BE2C (cell line): ENCODE measurements at regions not wholly inside any gene's neighbourhood (a gene's known extent, or its start where the extent isn't known, plus 50 kb on each side); places are given as distances from the start of the nearest gene placed in this dataset.
"Not testable (repeated sequence)": the region's sequence is repeated elsewhere in the genome, so short reads cannot be mapped to it uniquely, and the experiment has no call there.

Experiments used
- DNase-seq: peaks from one replicate; pipeline ENCODE4 v3.0.0-alpha.2; 2020
- H3K27me3 ChIP-seq: fragments of 250-450 bp; sonication (Bioruptor Pico); 2 replicates; pipeline ENCODE4 v1.5.1; 2020; ENCODE audit warnings: mild to moderate bottlenecking
- H3K36me3 ChIP-seq: fragments of 250-450 bp; sonication (Bioruptor Pico); 2 replicates; pipeline ENCODE4 v1.5.1; 2020; ENCODE audit warnings: mild to moderate bottlenecking
- H3K4me1 ChIP-seq: fragments of 250-450 bp; sonication (Bioruptor Pico); 2 replicates; pipeline ENCODE4 v1.5.1; 2020
- H3K4me3 ChIP-seq: 2 replicates; pipeline ENCODE4 v1.5.1; 2011; ENCODE audit warnings: low read depth, low read length
- H3K9me3 ChIP-seq: fragments of 250-450 bp; sonication (Bioruptor Pico); 2 replicates; pipeline ENCODE4 v1.5.1; 2020
- TF ChIP-seq, protein P1 (sequence below): IDR thresholded peaks from 2 replicates; pipeline ENCODE4 v1.5.1; 2012; ENCODE audit warnings: mild to moderate bottlenecking, low read depth, low read length

DNA sequence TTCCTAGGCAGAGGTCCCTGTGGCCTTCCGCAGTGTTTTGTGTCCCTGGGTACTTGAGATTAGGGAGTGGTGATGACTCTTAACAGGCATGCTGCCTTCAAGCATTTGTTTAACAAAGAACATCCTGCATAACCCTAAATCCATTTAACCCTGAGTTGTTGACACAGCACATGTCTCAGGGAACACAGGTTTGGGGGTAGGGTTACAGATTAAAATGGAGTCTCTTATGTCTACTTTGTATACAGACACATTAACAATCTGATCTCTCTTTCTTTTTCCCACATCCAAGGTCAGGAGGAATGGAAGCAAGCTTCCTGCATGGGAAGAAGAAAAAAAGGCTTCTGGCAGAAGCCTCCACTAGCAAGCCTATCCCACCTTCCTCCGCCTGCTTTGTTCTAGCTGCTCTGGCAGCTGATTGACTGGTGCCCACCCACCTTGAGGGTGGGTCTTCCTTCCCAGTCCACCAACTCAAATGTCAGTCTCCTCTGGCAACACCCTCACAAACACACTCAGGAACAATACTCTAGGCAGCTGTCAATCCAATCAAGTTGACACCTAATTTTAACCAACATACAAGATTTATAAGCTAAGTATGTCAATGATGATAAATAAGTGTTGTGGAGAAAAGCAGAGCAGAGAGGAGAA lies 176.5 kb upstream of the CCZ1B start:
- no peak overlapping the region for H3K4me3 ChIP-seq
- H3K9me3 ChIP-seq, result no peaks in the 10 kb centered on the region
- TF ChIP-seq, protein P1, sequence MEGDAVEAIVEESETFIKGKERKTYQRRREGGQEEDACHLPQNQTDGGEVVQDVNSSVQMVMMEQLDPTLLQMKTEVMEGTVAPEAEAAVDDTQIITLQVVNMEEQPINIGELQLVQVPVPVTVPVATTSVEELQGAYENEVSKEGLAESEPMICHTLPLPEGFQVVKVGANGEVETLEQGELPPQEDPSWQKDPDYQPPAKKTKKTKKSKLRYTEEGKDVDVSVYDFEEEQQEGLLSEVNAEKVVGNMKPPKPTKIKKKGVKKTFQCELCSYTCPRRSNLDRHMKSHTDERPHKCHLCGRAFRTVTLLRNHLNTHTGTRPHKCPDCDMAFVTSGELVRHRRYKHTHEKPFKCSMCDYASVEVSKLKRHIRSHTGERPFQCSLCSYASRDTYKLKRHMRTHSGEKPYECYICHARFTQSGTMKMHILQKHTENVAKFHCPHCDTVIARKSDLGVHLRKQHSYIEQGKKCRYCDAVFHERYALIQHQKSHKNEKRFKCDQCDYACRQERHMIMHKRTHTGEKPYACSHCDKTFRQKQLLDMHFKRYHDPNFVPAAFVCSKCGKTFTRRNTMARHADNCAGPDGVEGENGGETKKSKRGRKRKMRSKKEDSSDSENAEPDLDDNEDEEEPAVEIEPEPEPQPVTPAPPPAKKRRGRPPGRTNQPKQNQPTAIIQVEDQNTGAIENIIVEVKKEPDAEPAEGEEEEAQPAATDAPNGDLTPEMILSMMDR, result no peak
- H3K36me3 ChIP-seq, result no peaks in the 10 kb centered on the region
- no peak for DNase-seq
- no peaks in the 10 kb centered on the region; the same call in 1 of the 2 replicates for H3K27me3 ChIP-seq
- no peaks in the 10 kb centered on the region for H3K4me1 ChIP-seq

DNA sequence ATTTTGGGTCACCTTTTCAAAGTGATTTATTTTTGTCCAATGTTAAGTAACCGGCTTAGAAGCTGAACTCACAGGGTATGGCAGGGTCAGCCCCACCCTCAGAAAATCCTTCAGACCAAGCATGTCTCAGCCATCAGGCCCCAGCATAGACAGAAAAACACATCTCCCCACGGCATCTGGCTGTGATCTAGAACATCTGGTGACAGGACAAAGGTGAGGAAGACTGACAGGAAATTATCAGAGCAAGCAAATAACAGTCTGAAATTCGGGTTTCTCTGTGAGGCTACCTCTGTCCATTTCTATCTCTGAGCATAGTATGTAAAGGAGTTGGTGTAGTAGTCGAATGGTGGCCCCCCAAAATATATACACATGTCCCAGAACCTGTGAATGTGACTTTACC lies 177.0 kb upstream of the C1GALT1 start:
- H3K36me3 ChIP-seq, result no peaks in the 10 kb centered on the region
- DNase-seq, result no peak
- TF ChIP-seq, protein P1, result no peak

GRCh38 chr7:7005949-7006348 lies 176.4 kb upstream of the C1GALT1 start:
- H3K36me3 ChIP-seq, H3K9me3 ChIP-seq, H3K4me1 ChIP-seq, DNase-seq, H3K4me3 ChIP-seq, H3K27me3 ChIP-seq: not testable (repeated sequence)

More for the DNA sequence above, 177.0 kb upstream of the C1GALT1 start:
- Histone ChIP-seq H3K4me3 (no peak overlapping the region), H3K9me3 (no peaks in the 10 kb centered on the region), H3K4me1 (no peaks in the 10 kb centered on the region), H3K27me3 (no peaks in the 10 kb centered on the region; the same call in 1 of the 2 replicates)

DNA sequence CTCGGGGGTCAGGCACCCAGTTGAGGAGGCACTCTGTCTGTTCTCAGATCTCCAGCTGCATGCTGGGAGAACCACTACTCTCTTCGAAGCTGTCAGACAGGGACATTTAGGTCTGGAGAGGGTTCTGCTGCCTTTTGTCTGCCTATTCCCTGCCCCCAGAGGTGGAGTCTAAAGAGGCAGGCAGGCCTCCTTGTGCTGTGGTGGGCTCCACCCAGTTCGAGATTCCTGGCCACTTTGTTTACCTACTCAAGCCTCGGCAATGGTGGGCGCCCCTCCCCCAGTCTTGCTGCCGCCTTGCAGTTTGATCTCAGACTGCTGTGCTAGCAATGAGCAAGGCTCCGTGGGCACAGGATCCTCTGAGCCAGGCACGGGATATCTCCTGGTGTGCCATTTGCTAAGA lies 171.1 kb upstream of the C1GALT1 start:
- not testable (repeated sequence) for DNase-seq, H3K27me3 ChIP-seq, H3K36me3 ChIP-seq, H3K4me1 ChIP-seq, H3K9me3 ChIP-seq, H3K4me3 ChIP-seq

DNA sequence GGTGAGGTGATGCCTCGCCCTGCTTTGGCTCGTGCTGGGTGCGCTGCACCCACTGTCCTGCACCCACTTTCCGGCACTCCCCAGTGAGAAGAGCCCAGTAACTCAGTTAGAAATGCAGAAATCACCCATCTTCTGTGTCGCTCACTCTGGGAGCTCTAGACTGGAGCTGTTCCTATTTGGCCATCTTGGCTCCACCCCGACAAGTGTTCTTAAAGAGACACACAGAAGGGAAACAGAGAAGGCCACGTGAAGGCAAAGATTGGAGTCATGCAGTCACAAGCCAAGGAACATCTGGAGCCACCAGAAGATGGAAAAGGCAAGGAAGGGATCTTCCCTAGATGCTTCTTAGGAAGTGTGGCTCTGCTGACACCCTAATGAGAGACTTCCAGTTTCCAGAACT lies 170.6 kb upstream of the C1GALT1 start:
- not testable (repeated sequence) for H3K4me1 ChIP-seq, H3K9me3 ChIP-seq, DNase-seq, H3K36me3 ChIP-seq, H3K4me3 ChIP-seq, H3K27me3 ChIP-seq

DNA sequence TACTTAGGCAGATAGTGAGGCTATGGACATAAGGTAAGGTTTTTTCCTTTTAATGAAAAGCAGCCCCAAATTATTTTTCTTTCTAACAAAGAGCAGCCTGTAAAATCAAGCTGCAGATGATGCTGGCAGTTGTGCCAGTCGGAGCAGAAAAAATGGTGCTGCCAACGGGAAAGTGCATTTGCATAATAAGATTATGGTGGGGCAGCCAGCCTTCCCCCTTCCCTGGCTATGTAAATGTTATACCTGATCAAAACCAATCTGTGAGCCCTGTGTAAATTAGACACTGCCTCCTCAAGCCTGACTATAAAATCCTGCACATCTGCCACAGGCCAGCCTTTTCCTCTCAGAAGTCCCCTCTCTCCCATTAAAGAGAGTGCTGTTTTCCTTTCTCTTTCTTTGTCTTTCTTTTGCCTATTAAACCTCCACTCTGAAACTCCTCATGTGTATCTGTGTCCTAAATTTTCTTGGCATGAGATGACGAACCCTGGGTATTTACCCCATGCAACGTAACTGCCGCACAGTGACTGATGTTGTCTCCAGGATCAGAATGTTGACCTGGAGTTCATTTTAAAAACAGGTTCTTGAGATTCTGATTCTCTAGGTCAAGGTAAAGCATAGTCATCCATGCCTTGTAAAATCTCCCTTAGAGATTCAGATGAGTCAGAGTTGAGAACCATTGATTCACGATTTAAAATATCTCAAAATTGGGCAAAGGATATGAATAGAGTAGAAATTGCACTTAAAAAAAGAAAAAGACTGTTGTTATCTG lies 167.3 kb upstream of the C1GALT1 start:
- TF ChIP-seq, protein P1, result no peak
- Histone ChIP-seq H3K27me3 (no peaks in the 10 kb centered on the region; the same call in 1 of the 2 replicates), H3K36me3 (no peaks in the 10 kb centered on the region), H3K4me3 (no peak overlapping the region), H3K9me3 (no peaks in the 10 kb centered on the region), H3K4me1 (no peaks in the 10 kb centered on the region)
- DNase-seq, result no peak

GRCh38 chr7:7017707-7018280 lies 164.6 kb upstream of the C1GALT1 start:
- no peaks in the 10 kb centered on the region for H3K9me3 ChIP-seq
- no peak overlapping the region for H3K4me3 ChIP-seq
- no peak for DNase-seq
- TF ChIP-seq, protein P1, result no peak
- no peaks in the 10 kb centered on the region for H3K4me1 ChIP-seq
- no peaks in the 10 kb centered on the region; the same call in 1 of the 2 replicates for H3K27me3 ChIP-seq
- H3K36me3 ChIP-seq, result no peaks in the 10 kb centered on the region
